ENCODE measurements at regions not wholly inside any gene's neighbourhood (a gene's known extent, or its start where the extent isn't known, plus 50 kb on each side); places are given as distances from the start of the nearest gene placed in this dataset.

GRCh38 chr6:40336296-40336695 lies 250.9 kb downstream of the LRFN2 start:
- no peak for TF ChIP-seq CTCF (IDR thresholded peaks at IDR 0.05)
- ATAC-seq (no peak), DNase-seq (no peak)
- 93 to 100% (median 100%) methylated on average over 1 of the region's 1 CpG for WGBS, 3 donors
- Histone ChIP-seq H3K9me3 (no peaks in the 10 kb centered on the region), H3K27ac (no peak overlapping the region), H3K36me3 (ENCODE audit: insufficient read depth in 1 of 2, low read depth in 1 of 2) (no peaks in the 10 kb centered on the region), H3K4me3 (no peak overlapping the region), H3K4me1 (no peaks in the 10 kb centered on the region), H3K27me3 (ENCODE audit: insufficient read depth in 3 of 3, low read length in 2 of 3) (no peaks in the 10 kb centered on the region)
- intact Hi-C loops (cut with DNase I) = loop anchor here in 1 of 2 donors (10.0 kb wide), 1 partner anchor 249 kb away; the partner anchor contains the start of gene LRFN2

GRCh38 chr6:40334496-40335270 lies 252.5 kb downstream of the LRFN2 start:
- intact Hi-C loops (cut with DNase I) = loop anchor here in 1 of 2 donors (10.0 kb wide), 1 partner anchor 250 kb away; the partner anchor contains the start of gene LRFN2
- Histone ChIP-seq H3K36me3 (ENCODE audit: insufficient read depth in 1 of 2, low read depth in 1 of 2) (no peaks in the 10 kb centered on the region), H3K4me3 (no peak overlapping the region), H3K4me1 (no peaks in the 10 kb centered on the region), H3K27ac (no peak overlapping the region), H3K9me3 (no peaks in the 10 kb centered on the region), H3K27me3 (ENCODE audit: insufficient read depth in 3 of 3, low read length in 2 of 3) (no peaks in the 10 kb centered on the region)
- TF ChIP-seq CTCF (IDR thresholded peaks at IDR 0.05) = no peak
- no peak for DNase-seq
- WGBS, 3 donors = 61 to 69% (median 66%) methylated on average over 5 of the region's 5 CpGs
- ATAC-seq = no peak

GRCh38 chr6:40331545-40331944 lies 255.6 kb downstream of the LRFN2 start:
- Histone ChIP-seq H3K36me3 (ENCODE audit: insufficient read depth in 1 of 2, low read depth in 1 of 2) (no peaks in the 10 kb centered on the region), H3K4me3 (no peak overlapping the region), H3K4me1 (peaks cover 4% of the 10 kb centered on the region), H3K27ac (no peak overlapping the region), H3K9me3 (no peaks in the 10 kb centered on the region), H3K27me3 (ENCODE audit: insufficient read depth in 3 of 3, low read length in 2 of 3) (no peaks in the 10 kb centered on the region)
- ATAC-seq (no peak), DNase-seq (no peak)
- intact Hi-C loops (cut with DNase I) = loop anchor here in 1 of 2 donors (10.0 kb wide), 1 partner anchor 253 kb away; the partner anchor contains the start of gene LRFN2
- no peak for TF ChIP-seq CTCF (IDR thresholded peaks at IDR 0.05)
- WGBS, 3 donors = 73 to 78% (median 78%) methylated on average over 3 of the region's 3 CpGs

GRCh38 chr6:40330301-40330721 lies 256.9 kb downstream of the LRFN2 start:
- intact Hi-C loops (cut with DNase I) = loop anchor here in 1 of 2 donors (10.0 kb wide), 1 partner anchor 254 kb away; the partner anchor contains the start of gene LRFN2
- DNase-seq (no peak), ATAC-seq (no peak)
- Histone ChIP-seq H3K27ac (no peak overlapping the region), H3K4me3 (no peak overlapping the region), H3K36me3 (ENCODE audit: insufficient read depth in 1 of 2, low read depth in 1 of 2) (no peaks in the 10 kb centered on the region), H3K27me3 (ENCODE audit: insufficient read depth in 3 of 3, low read length in 2 of 3) (no peaks in the 10 kb centered on the region), H3K9me3 (no peaks in the 10 kb centered on the region), H3K4me1 (peaks cover 9% of the 10 kb centered on the region)
- 56 to 73% (median 58%) methylated on average over 4 of the region's 4 CpGs for WGBS, 3 donors
- no peak for TF ChIP-seq CTCF (IDR thresholded peaks at IDR 0.05)

Measured in psoas muscle (tissue), 7 donors.